Activated CD8-positive, alpha-beta memory T cell treated with anti-CD3 and anti-CD28 coated beads, Interleukin-2, amount 10 ng/mL, durations not matched to agents 7 days and 5 days (primary cell): ENCODE measurements at regions not wholly inside any gene's neighbourhood (a gene's known extent, or its start where the extent isn't known, plus 50 kb on each side); places are given as distances from the start of the nearest gene placed in this dataset.
"Not testable (repeated sequence)": the region's sequence is repeated elsewhere in the genome, so short reads cannot be mapped to it uniquely, and the experiment has no call there.

ENCODE experiments used
- ATAC-seq: fragments of 150-1000 bp; cut with Tn5 transposase; one replicate; pipeline ENCODE4 v1.10.0; 2021; ENCODE audit warnings: moderate library complexity
- CTCF ChIA-PET: fragments of 350-600 bp; sonication (Branson Sonifier 250); formaldehyde crosslinking; loops from one replicate; lab custom pipeline; 2021; ENCODE audit warnings: antibody characterized with exemption; lab: Charles Lee
- DNase-seq: peaks from one replicate; pipeline ENCODE4 v3.0.0-alpha.2; 2020
- H3K27ac Mint-ChIP-seq: one replicate; pipeline ENCODE4 v1.8.0; 2021; ENCODE audit warnings: mild to moderate bottlenecking, mixed read lengths
- H3K27me3 Mint-ChIP-seq: one replicate; pipeline ENCODE4 v1.8.0; 2021; ENCODE audit warnings: mixed read lengths
- H3K36me3 Mint-ChIP-seq: one replicate; pipeline ENCODE4 v1.8.0; 2021; ENCODE audit warnings: mild to moderate bottlenecking, mixed read lengths
- H3K4me1 Mint-ChIP-seq: one replicate; pipeline ENCODE4 v1.8.0; 2021; ENCODE audit warnings: mixed read lengths
- H3K4me3 Mint-ChIP-seq: one replicate; pipeline ENCODE4 v1.8.0; 2021; ENCODE audit warnings: mild to moderate bottlenecking, moderate library complexity, mixed read lengths
- H3K9me3 Mint-ChIP-seq: one replicate; pipeline ENCODE4 v1.8.0; 2022; ENCODE audit warnings: low read depth, mixed read lengths

- DNase-seq, H3K27ac Mint-ChIP-seq, ATAC-seq, H3K9me3 Mint-ChIP-seq, H3K4me3 Mint-ChIP-seq, CTCF ChIA-PET, H3K36me3 Mint-ChIP-seq: not testable (repeated sequence)
- H3K4me1 Mint-ChIP-seq = peaks cover 13% of the 10 kb centered on the region
- H3K27me3 Mint-ChIP-seq = peaks cover 17% of the 10 kb centered on the region
Measured at GRCh38 chr6:4725136-4725760, 51.0 kb upstream of the CDYL start.

DNA sequence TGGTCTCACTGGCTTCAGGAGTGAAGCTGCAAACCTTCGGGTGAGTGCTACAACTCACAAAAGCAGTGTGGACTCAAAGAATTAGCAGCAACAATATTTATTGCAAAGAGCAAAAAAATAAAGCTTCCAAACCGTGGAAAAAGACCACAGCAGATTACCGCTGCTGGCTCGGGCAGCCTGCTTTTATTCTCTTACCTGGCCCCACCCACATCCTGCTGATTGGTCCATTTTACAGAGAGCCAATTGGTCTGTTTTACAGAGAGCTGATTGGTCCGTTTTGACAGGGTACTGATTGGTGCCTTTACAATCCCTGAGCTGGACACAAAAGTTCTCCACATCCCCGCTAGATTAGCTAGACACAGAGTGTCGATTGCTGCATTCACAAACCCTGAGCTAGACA lies 51.5 kb upstream of the CDYL start:
- H3K36me3 Mint-ChIP-seq, CTCF ChIA-PET, H3K27ac Mint-ChIP-seq, H3K4me3 Mint-ChIP-seq, ATAC-seq, DNase-seq, H3K9me3 Mint-ChIP-seq: not testable (repeated sequence)
- peaks cover 13% of the 10 kb centered on the region for H3K4me1 Mint-ChIP-seq
- peaks cover 18% of the 10 kb centered on the region for H3K27me3 Mint-ChIP-seq

DNA sequence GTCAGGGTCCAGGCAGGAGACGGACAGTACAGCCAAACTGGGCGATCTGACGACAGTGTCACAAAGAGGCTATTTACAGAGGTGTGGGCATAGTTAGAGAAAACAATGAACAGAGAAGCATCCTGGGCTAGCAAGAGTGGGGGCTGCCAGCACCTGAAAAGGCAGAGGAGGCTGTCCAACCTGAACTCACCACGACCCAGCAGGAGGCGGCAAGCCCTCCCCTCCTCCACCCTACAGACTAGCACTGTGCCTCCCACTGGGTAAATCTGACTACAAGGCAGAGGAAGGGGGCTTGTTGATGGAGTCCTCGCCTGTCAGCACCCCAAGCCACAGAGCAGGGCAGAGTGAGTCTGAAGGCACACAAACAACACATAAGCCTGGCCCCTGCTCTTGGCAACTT lies 52.8 kb upstream of the CDYL start:
- no peak for ATAC-seq
- CTCF ChIA-PET = no interaction called here
- no peaks in the 10 kb centered on the region for H3K9me3 Mint-ChIP-seq
- H3K27me3 Mint-ChIP-seq = peaks cover 14% of the 10 kb centered on the region
- no peak for DNase-seq
- H3K4me3 Mint-ChIP-seq = no peak overlapping the region
- H3K27ac Mint-ChIP-seq = no peak overlapping the region
- H3K4me1 Mint-ChIP-seq = peaks cover 12% of the 10 kb centered on the region
- H3K36me3 Mint-ChIP-seq = no peaks in the 10 kb centered on the region

- H3K4me3 Mint-ChIP-seq, ATAC-seq, H3K9me3 Mint-ChIP-seq, H3K27ac Mint-ChIP-seq, DNase-seq, CTCF ChIA-PET, H3K27me3 Mint-ChIP-seq, H3K36me3 Mint-ChIP-seq, H3K4me1 Mint-ChIP-seq: not testable (repeated sequence)
Measured at GRCh38 chr6:4721368-4721767, 54.8 kb upstream of the CDYL start.

DNA sequence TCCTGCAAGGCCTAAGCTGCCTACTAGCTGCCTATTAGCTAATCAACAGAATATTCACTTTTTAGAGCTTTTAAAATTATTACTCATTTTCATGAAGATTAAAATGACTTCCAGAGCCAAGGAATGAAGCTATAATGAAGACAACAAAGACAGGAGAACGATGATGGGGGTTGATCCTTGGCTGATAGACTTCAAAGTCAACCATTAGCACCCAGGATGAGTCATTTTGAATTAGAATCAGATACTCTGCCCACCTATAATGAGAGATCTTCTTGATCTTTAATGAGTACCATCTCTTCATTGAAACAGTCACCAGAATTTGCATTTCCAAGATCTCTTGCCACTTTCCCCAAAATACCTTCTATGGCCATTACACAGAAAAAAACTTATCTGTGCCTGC lies 56.7 kb upstream of the CDYL start:
- peaks cover 5% of the 10 kb centered on the region for H3K4me1 Mint-ChIP-seq
- no peaks in the 10 kb centered on the region for H3K36me3 Mint-ChIP-seq
- H3K27me3 Mint-ChIP-seq = peaks cover 10% of the 10 kb centered on the region
- H3K27ac Mint-ChIP-seq = no peak overlapping the region
- CTCF ChIA-PET = no interaction called here
- H3K4me3 Mint-ChIP-seq = no peak overlapping the region
- DNase-seq (no peak), ATAC-seq (no peak)
- peaks cover 2% of the 10 kb centered on the region for H3K9me3 Mint-ChIP-seq

DNA sequence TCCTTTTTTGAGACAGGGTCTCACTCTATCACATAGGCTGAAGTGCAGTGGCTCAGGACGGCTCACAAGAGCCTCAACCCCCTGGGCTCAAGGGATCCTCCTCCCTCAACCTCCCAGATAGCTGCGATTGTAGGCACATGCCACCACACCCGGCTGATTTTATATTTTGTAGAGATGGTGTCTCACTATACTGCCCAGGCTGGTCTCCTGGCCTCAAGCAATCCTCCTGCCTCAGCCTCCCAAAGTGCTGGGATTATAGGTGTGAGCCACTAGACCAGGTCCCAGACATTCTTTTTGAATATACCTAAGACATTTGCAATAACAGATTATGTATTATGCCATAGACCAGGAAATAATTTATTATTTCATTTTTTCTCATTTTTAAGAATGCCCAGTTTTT lies 58.3 kb upstream of the CDYL start:
- peaks cover 2% of the 10 kb centered on the region for H3K9me3 Mint-ChIP-seq
- no peak overlapping the region for H3K27ac Mint-ChIP-seq
- peaks cover 5% of the 10 kb centered on the region for H3K4me1 Mint-ChIP-seq
- ATAC-seq = no peak
- no peak for DNase-seq
- H3K4me3 Mint-ChIP-seq = no peak overlapping the region
- no peaks in the 10 kb centered on the region for H3K36me3 Mint-ChIP-seq
- CTCF ChIA-PET = no interaction called here
- peaks cover 10% of the 10 kb centered on the region for H3K27me3 Mint-ChIP-seq

GRCh38 chr6:4717124-4717523 lies 59.1 kb upstream of the CDYL start:
- Mint-ChIP-seq H3K27me3 (peaks cover 10% of the 10 kb centered on the region), H3K4me3 (no peak overlapping the region), H3K27ac (no peak overlapping the region), H3K36me3 (no peaks in the 10 kb centered on the region), H3K9me3 (peaks cover 2% of the 10 kb centered on the region), H3K4me1 (peaks cover 5% of the 10 kb centered on the region)
- ATAC-seq = no peak
- CTCF ChIA-PET = no interaction called here
- no peak for DNase-seq

- H3K36me3 Mint-ChIP-seq = no peaks in the 10 kb centered on the region
- peaks cover 5% of the 10 kb centered on the region for H3K4me1 Mint-ChIP-seq
- H3K9me3 Mint-ChIP-seq = peaks cover 2% of the 10 kb centered on the region
- H3K4me3 Mint-ChIP-seq = no peak overlapping the region
- CTCF ChIA-PET = no interaction called here
- no peak for ATAC-seq
- no peak overlapping the region for H3K27ac Mint-ChIP-seq
- no peak for DNase-seq
- H3K27me3 Mint-ChIP-seq = peaks cover 7% of the 10 kb centered on the region
Measured at GRCh38 chr6:4714961-4715501, 61.2 kb upstream of the CDYL start.

DNA sequence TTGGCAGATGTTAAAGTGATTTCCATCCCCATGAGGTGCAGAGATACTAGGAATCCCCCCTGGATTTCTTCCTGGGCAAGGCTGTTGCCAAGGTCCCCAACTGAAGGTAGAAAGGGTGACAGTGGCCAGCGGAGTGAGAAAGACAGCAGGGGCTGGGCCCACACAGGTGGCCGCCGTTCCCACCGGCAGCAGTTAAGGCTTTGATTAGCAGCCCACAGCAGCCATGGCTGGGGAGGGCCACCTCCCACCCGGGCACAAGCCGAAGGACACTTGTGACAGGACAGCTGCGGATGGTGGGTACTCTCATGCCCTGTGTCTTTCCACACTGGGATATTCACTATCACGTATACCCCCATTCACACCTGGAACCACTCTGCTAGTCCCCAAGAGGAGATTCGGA lies 63.9 kb upstream of the CDYL start:
- peaks cover 4% of the 10 kb centered on the region for H3K9me3 Mint-ChIP-seq
- DNase-seq = no peak
- no peak for ATAC-seq
- no peak overlapping the region for H3K27ac Mint-ChIP-seq
- no peaks in the 10 kb centered on the region for H3K27me3 Mint-ChIP-seq
- no peak overlapping the region for H3K4me3 Mint-ChIP-seq
- no peaks in the 10 kb centered on the region for H3K36me3 Mint-ChIP-seq
- peaks cover 5% of the 10 kb centered on the region for H3K4me1 Mint-ChIP-seq
- CTCF ChIA-PET = no interaction called here

- no peak for DNase-seq
- CTCF ChIA-PET = no interaction called here
- H3K4me3 Mint-ChIP-seq = no peak overlapping the region
- no peaks in the 10 kb centered on the region for H3K27me3 Mint-ChIP-seq
- no peaks in the 10 kb centered on the region for H3K4me1 Mint-ChIP-seq
- H3K27ac Mint-ChIP-seq = no peak overlapping the region
- H3K36me3 Mint-ChIP-seq = no peaks in the 10 kb centered on the region
- no peak for ATAC-seq
- H3K9me3 Mint-ChIP-seq = peaks cover 2% of the 10 kb centered on the region
Measured at GRCh38 chr6:4707011-4707410, 69.2 kb upstream of the CDYL start.

- no peak for ATAC-seq
- Mint-ChIP-seq H3K27me3 (no peaks in the 10 kb centered on the region), H3K9me3 (peaks cover 2% of the 10 kb centered on the region), H3K4me3 (no peak overlapping the region), H3K4me1 (no peaks in the 10 kb centered on the region), H3K27ac (no peak overlapping the region), H3K36me3 (no peaks in the 10 kb centered on the region)
- CTCF ChIA-PET = no interaction called here
- DNase-seq = no peak
Measured at GRCh38 chr6:4705809-4706208, 70.4 kb upstream of the CDYL start.

GRCh38 chr6:4703382-4703781 lies 72.8 kb upstream of the CDYL start:
- no peaks in the 10 kb centered on the region for H3K4me1 Mint-ChIP-seq
- H3K36me3 Mint-ChIP-seq = no peaks in the 10 kb centered on the region
- H3K27ac Mint-ChIP-seq = no peak overlapping the region
- H3K27me3 Mint-ChIP-seq = peaks cover 3% of the 10 kb centered on the region
- CTCF ChIA-PET = no interaction called here
- DNase-seq (no peak), ATAC-seq (no peak)
- H3K9me3 Mint-ChIP-seq = no peaks in the 10 kb centered on the region
- H3K4me3 Mint-ChIP-seq = no peak overlapping the region

- Mint-ChIP-seq H3K4me3 (no peak overlapping the region), H3K9me3 (no peaks in the 10 kb centered on the region), H3K4me1 (no peaks in the 10 kb centered on the region), H3K27me3 (peaks cover 3% of the 10 kb centered on the region), H3K36me3 (no peaks in the 10 kb centered on the region), H3K27ac (no peak overlapping the region)
- CTCF ChIA-PET = no interaction called here
- DNase-seq = no peak
- ATAC-seq = no peak
Measured at GRCh38 chr6:4698901-4699659, 77.1 kb upstream of the CDYL start.
